ENCODE measurements at regions not wholly inside any gene's neighbourhood (a gene's known extent, or its start where the extent isn't known, plus 50 kb on each side); places are given as distances from the start of the nearest gene placed in this dataset.

DNA sequence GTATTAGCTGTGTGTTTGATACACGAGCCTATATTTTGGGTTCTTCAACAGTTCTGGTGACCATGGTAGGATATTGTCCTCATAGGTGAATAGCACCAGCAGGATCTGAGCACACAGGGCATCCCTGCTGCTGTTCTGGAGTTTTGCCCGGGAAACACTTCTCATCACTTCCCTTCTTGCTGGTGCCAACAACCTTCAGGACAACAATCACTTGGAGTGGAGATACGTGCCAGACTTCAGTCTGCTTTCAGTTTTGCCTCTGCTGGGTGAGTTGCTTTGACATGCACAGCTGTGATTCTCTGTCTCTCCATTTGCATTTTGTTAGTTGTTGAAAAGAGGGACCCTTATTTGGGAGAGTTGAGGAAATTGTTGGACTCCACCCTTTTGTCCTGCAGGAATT is 1347.2 kb upstream of the DDX18 start:
- Histone ChIP-seq H3K4me1 (replicated peaks in 1 of 4; ENCODE audit: control insufficient read depth in 3 of 4, insufficient read depth in 4 of 4, low read length in 3 of 4) (no peaks in the 10 kb centered on the region), H3K23ac (ENCODE audit: insufficient read length) (no peak overlapping the region), H3K18ac (ENCODE audit: extremely low read depth, low read length) (no peak overlapping the region), H2AK5ac (ENCODE audit: low read depth, low read length) (no peak overlapping the region), H4K8ac (ENCODE audit: extremely low read depth, insufficient read depth, low read length) (no peak overlapping the region), H2BK12ac (ENCODE audit: low read depth, low read length) (no peak overlapping the region), H4K91ac (replicated peaks; ENCODE audit: insufficient read length, low read length) (no peak overlapping the region), H2BK120ac (replicated peaks; ENCODE audit: low read depth, low read length) (no peak overlapping the region), H2BK15ac (ENCODE audit: low read length) (no peak overlapping the region), H2AFZ (ENCODE audit: low read length) (no peak overlapping the region), H3K56ac (replicated peaks; ENCODE audit: insufficient read length, low read depth, low read length) (no peak overlapping the region), H3K79me1 (ENCODE audit: low read depth, low read length) (no peaks in the 10 kb centered on the region), H4K5ac (ENCODE audit: insufficient read length, low read depth, low read length) (no peak overlapping the region), H3K4me3 (ENCODE audit: extremely low read depth in 1 of 4, insufficient read depth in 2 of 4, low read depth in 3 of 4, low read length in 4 of 4) (no peak overlapping the region), H2BK5ac (ENCODE audit: low read depth, low read length) (no peak overlapping the region), H3K9me3 (ENCODE audit: insufficient read depth in 2 of 2, low read depth in 1 of 2, low read length in 1 of 2) (peaks cover 8 to 9% of the 10 kb centered on the region in 2 experiments; a peak in 3 of 4 replicates), H3K23me2 (ENCODE audit: low read depth, low read length) (no peaks in the 10 kb centered on the region), H3K14ac (ENCODE audit: insufficient read length) (no peak overlapping the region), H3K4me2 (ENCODE audit: insufficient read depth in 1 of 2, low read depth in 2 of 2, low read length in 2 of 2) (no peak overlapping the region), H4K20me1 (replicated peaks in 1 of 2; ENCODE audit: control insufficient read depth in 1 of 2, insufficient read depth in 2 of 2, low read length in 2 of 2) (no peaks in the 10 kb centered on the region), H3K27me3 (replicated peaks in 1 of 4; ENCODE audit: control insufficient read depth in 3 of 4, extremely low read depth in 1 of 4, insufficient read depth in 3 of 4, low read length in 3 of 4) (no peaks in the 10 kb centered on the region), H3K79me2 (ENCODE audit: control insufficient read depth in 1 of 2, insufficient read depth in 2 of 2, low read length in 2 of 2) (no peaks in the 10 kb centered on the region), H3K27ac (ENCODE audit: low read depth, low read length) (no peak overlapping the region), H3K36me3 (ENCODE audit: control insufficient read depth in 2 of 4, insufficient read depth in 4 of 4, low read length in 3 of 4) (no peaks in the 10 kb centered on the region), H3K4ac (replicated peaks; ENCODE audit: insufficient read length, low read depth, low read length) (no peak overlapping the region), H3K9ac (replicated peaks in 1 of 4; ENCODE audit: extremely low read depth in 1 of 4, low read depth in 3 of 4, low read length in 3 of 4) (no peak overlapping the region), H2BK20ac (ENCODE audit: low read length) (no peak overlapping the region)
- ChIA-PET POLR2A (ENCODE audit: partially characterized antibody) (no interaction called here), CTCF (ENCODE audit: partially characterized antibody) (no interaction called here)
- FAIRE-seq (no peak), DNase-seq (ENCODE audit: low read depth in 1 of 2, low spot score in 2 of 2) (no peak)
- 55% methylated on average over 3 of the region's 3 CpGs; no CpG with 5 or more reads in 1 of the 2 experiments for WGBS, 2 experiments (ENCODE audit: extremely low coverage in 1 of 2, insufficient coverage in 1 of 2, insufficient read length in 1 of 2, insufficient replicate concordance in 2 of 2, low coverage in 1 of 2, low lambda C conversion rate in 2 of 2, missing lambda C conversion rate in 1 of 2)
- TF ChIP-seq HDAC6 (IDR thresholded peaks at IDR 0.05; ENCODE audit: low read depth, low read length) = no peak
- no peak for TF ChIP-seq YY1 (IDR thresholded peaks at IDR 0.05; ENCODE audit: low read depth, low read length)
- TF ChIP-seq, protein P1, sequence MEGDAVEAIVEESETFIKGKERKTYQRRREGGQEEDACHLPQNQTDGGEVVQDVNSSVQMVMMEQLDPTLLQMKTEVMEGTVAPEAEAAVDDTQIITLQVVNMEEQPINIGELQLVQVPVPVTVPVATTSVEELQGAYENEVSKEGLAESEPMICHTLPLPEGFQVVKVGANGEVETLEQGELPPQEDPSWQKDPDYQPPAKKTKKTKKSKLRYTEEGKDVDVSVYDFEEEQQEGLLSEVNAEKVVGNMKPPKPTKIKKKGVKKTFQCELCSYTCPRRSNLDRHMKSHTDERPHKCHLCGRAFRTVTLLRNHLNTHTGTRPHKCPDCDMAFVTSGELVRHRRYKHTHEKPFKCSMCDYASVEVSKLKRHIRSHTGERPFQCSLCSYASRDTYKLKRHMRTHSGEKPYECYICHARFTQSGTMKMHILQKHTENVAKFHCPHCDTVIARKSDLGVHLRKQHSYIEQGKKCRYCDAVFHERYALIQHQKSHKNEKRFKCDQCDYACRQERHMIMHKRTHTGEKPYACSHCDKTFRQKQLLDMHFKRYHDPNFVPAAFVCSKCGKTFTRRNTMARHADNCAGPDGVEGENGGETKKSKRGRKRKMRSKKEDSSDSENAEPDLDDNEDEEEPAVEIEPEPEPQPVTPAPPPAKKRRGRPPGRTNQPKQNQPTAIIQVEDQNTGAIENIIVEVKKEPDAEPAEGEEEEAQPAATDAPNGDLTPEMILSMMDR (IDR thresholded peaks at IDR 0.05; ENCODE audit: control extremely low read depth in 1 of 3, insufficient read depth in 1 of 3, low read depth in 1 of 3, low read length in 3 of 3) = no peak
- no peak for TF ChIP-seq RFX5 (IDR thresholded peaks at IDR 0.05; ENCODE audit: borderline replicate concordance, low read depth, low read length)
- TF ChIP-seq, protein P2, sequence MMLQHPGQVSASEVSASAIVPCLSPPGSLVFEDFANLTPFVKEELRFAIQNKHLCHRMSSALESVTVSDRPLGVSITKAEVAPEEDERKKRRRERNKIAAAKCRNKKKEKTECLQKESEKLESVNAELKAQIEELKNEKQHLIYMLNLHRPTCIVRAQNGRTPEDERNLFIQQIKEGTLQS (IDR thresholded peaks at IDR 0.05; ENCODE audit: insufficient read depth, low read depth, low read length) = no peak
- no peak for TF ChIP-seq CBX8 (IDR thresholded peaks at IDR 0.05; ENCODE audit: borderline replicate concordance, low read depth, low read length)
- no peak for TF ChIP-seq GTF2F1 (IDR thresholded peaks at IDR 0.05; ENCODE audit: borderline replicate concordance, low read depth, low read length)
- TF ChIP-seq EGR1 (IDR thresholded peaks at IDR 0.05; ENCODE audit: borderline replicate concordance, low read depth, low read length) = no peak
- TF ChIP-seq CHD2 (IDR thresholded peaks at IDR 0.05; ENCODE audit: low read length) = no peak
- no peak for TF ChIP-seq SIN3A (conservative IDR thresholded peaks at IDR 0.05 in 1 of 2, IDR thresholded peaks at IDR 0.05 in 1 of 2; ENCODE audit: low read depth in 1 of 2, low read length in 2 of 2)
- no peak for TF ChIP-seq POLR2A (IDR thresholded peaks at IDR 0.05; ENCODE audit: control extremely low read depth in 1 of 2, low read depth in 2 of 2, low read length in 2 of 2)
- TF ChIP-seq, protein P3, sequence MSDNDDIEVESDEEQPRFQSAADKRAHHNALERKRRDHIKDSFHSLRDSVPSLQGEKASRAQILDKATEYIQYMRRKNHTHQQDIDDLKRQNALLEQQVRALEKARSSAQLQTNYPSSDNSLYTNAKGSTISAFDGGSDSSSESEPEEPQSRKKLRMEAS (IDR thresholded peaks at IDR 0.05) = no peak

Data from H1 (cell line).